ENCODE measurements at regions not wholly inside any gene's neighbourhood (a gene's known extent, or its start where the extent isn't known, plus 50 kb on each side); places are given as distances from the start of the nearest gene placed in this dataset.

GRCh38 chr3:144296808-144297207, 325.2 kb downstream of the DIPK2A start:
- no peaks in the 10 kb centered on the region for H4K20me1 ChIP-seq (ENCODE audit: control insufficient read depth, extremely low read depth, insufficient read depth, low read length)
- dilution Hi-C loops (cut with MboI; ENCODE audit: extremely low pct_ligation_motif_present, low sequenced_read_pairs), result no loop called here
- FAIRE-seq (no peak), DNase-seq (ENCODE audit: low read depth, low spot score) (no peak)
- no peak overlapping the region for H3K27ac ChIP-seq (ENCODE audit: control insufficient read depth, insufficient read depth, low read length)
- TF ChIP-seq CTCF (optimal IDR thresholded peaks at IDR 0.05 in 1 of 3, IDR thresholded peaks at IDR 0.05 in 1 of 3, conservative IDR thresholded peaks at IDR 0.05 in 1 of 3; ENCODE audit: extremely low read depth in 1 of 3, insufficient read depth in 2 of 3, low read length in 3 of 3), result no peak
- TF ChIP-seq EZH2 (IDR thresholded peaks at IDR 0.05; ENCODE audit: low read length), result no peak
- H3K9me1 ChIP-seq (ENCODE audit: control insufficient read depth, extremely low read depth, insufficient read depth, low read length), result no peaks in the 10 kb centered on the region
- H3K36me3 ChIP-seq (ENCODE audit: control insufficient read depth in 2 of 2, extremely low read depth in 1 of 2, insufficient read depth in 2 of 2, low read length in 2 of 2), result no peaks in the 10 kb centered on the region
- no peaks in the 10 kb centered on the region for H3K27me3 ChIP-seq (ENCODE audit: control insufficient read depth, extremely low read depth, insufficient read depth, low read length)
- H3K9me3 ChIP-seq (ENCODE audit: control insufficient read depth, low read depth, low read length), result no peaks in the 10 kb centered on the region
- no peak overlapping the region for H2AFZ ChIP-seq (ENCODE audit: control insufficient read depth, low read length)
- no peak overlapping the region for H3K4me2 ChIP-seq (ENCODE audit: control insufficient read depth, extremely low read depth, insufficient read depth, low read depth, low read length)
- H3K9ac ChIP-seq (ENCODE audit: control insufficient read depth, extremely low read depth, insufficient read depth, low read length), result no peak overlapping the region
- peaks cover 4% of the 10 kb centered on the region for H3K4me1 ChIP-seq (ENCODE audit: control insufficient read depth, extremely low read depth, insufficient read depth, low read length)
- H3K79me2 ChIP-seq (ENCODE audit: control insufficient read depth, insufficient read depth, low read length), result no peaks in the 10 kb centered on the region
- no peak overlapping the region for H3K4me3 ChIP-seq (ENCODE audit: control insufficient read depth in 2 of 3, extremely low read depth in 1 of 3, insufficient read depth in 2 of 3, low read depth in 1 of 3, low read length in 3 of 3)

- no peaks in the 10 kb centered on the region for H4K20me1 ChIP-seq (ENCODE audit: control insufficient read depth, extremely low read depth, insufficient read depth, low read length)
- no peaks in the 10 kb centered on the region for H3K36me3 ChIP-seq (ENCODE audit: control insufficient read depth in 2 of 2, extremely low read depth in 1 of 2, insufficient read depth in 2 of 2, low read length in 2 of 2)
- no peak overlapping the region for H3K4me3 ChIP-seq (ENCODE audit: control insufficient read depth in 2 of 3, extremely low read depth in 1 of 3, insufficient read depth in 2 of 3, low read depth in 1 of 3, low read length in 3 of 3)
- FAIRE-seq (no peak), DNase-seq (ENCODE audit: low read depth, low spot score) (no peak)
- H3K79me2 ChIP-seq (ENCODE audit: control insufficient read depth, insufficient read depth, low read length), result no peaks in the 10 kb centered on the region
- no peaks in the 10 kb centered on the region for H3K27me3 ChIP-seq (ENCODE audit: control insufficient read depth, extremely low read depth, insufficient read depth, low read length)
- H3K27ac ChIP-seq (ENCODE audit: control insufficient read depth, insufficient read depth, low read length), result no peak overlapping the region
- H3K9me3 ChIP-seq (ENCODE audit: control insufficient read depth, low read depth, low read length), result no peaks in the 10 kb centered on the region
- dilution Hi-C loops (cut with MboI; ENCODE audit: extremely low pct_ligation_motif_present, low sequenced_read_pairs), result no loop called here
- H3K4me2 ChIP-seq (ENCODE audit: control insufficient read depth, extremely low read depth, insufficient read depth, low read depth, low read length), result no peak overlapping the region
- no peaks in the 10 kb centered on the region for H3K4me1 ChIP-seq (ENCODE audit: control insufficient read depth, extremely low read depth, insufficient read depth, low read length)
- H3K9me1 ChIP-seq (ENCODE audit: control insufficient read depth, extremely low read depth, insufficient read depth, low read length), result no peaks in the 10 kb centered on the region
- H3K9ac ChIP-seq (ENCODE audit: control insufficient read depth, extremely low read depth, insufficient read depth, low read length), result no peak overlapping the region
- no peak overlapping the region for H2AFZ ChIP-seq (ENCODE audit: control insufficient read depth, low read length)
- TF ChIP-seq EZH2 (IDR thresholded peaks at IDR 0.05; ENCODE audit: low read length) (no peak), CTCF (optimal IDR thresholded peaks at IDR 0.05 in 1 of 3, IDR thresholded peaks at IDR 0.05 in 1 of 3, conservative IDR thresholded peaks at IDR 0.05 in 1 of 3; ENCODE audit: extremely low read depth in 1 of 3, insufficient read depth in 2 of 3, low read length in 3 of 3) (no peak)
Measured at GRCh38 chr3:144301863-144302262, 330.2 kb downstream of the DIPK2A start.
